ENCODE measurements at regions not wholly inside any gene's neighbourhood (a gene's known extent, or its start where the extent isn't known, plus 50 kb on each side); places are given as distances from the start of the nearest gene placed in this dataset.

GRCh38 chr6:122102026-122102425, 297.4 kb upstream of the HSF2 start:
- Histone ChIP-seq H3K4me1 (replicated peaks in 1 of 2; ENCODE audit: control insufficient read depth in 2 of 2, insufficient read depth in 2 of 2, low read length in 2 of 2) (no peaks in the 10 kb centered on the region), H3K36me3 (ENCODE audit: control insufficient read depth, insufficient read depth, low read length) (no peaks in the 10 kb centered on the region), H2AFZ (ENCODE audit: low read depth, low read length) (no peak overlapping the region), H3K27ac (ENCODE audit: extremely low read depth, low read depth, low read length) (no peak overlapping the region), H3K9ac (ENCODE audit: insufficient read depth in 1 of 2, low read depth in 2 of 2, low read length in 2 of 2) (no peak overlapping the region), H3K9me1 (ENCODE audit: control insufficient read depth, insufficient read depth, low read length) (no peaks in the 10 kb centered on the region), H3K4me3 (no peak overlapping the region), H4K20me1 (replicated peaks; ENCODE audit: control insufficient read depth, insufficient read depth, low read length) (no peaks in the 10 kb centered on the region), H3K4me2 (ENCODE audit: insufficient read depth, low read length) (no peak overlapping the region), H3K9me3 (replicated peaks; ENCODE audit: control insufficient read depth, insufficient read depth, low read depth, low read length) (no peaks in the 10 kb centered on the region), H3K79me2 (ENCODE audit: control insufficient read depth, insufficient read depth, low read length) (no peaks in the 10 kb centered on the region), H3K27me3 (ENCODE audit: control insufficient read depth in 2 of 2, insufficient read depth in 2 of 2, low read length in 2 of 2) (no peaks in the 10 kb centered on the region)
- intact Hi-C loops (cut with micrococcal nuclease) (no loop called here), in situ Hi-C loops (cut with MboI) (no loop called here)
- WGBS (ENCODE audit: insufficient coverage, low coverage, missing lambda C conversion rate) = 0% methylated on average over 2 of the region's 3 CpGs
- ChIA-PET POLR2A (no interaction called here), CTCF (ENCODE audit: low intra/inter-chr PET ratio) (no interaction called here)
- no peak for TF ChIP-seq TEAD4 (IDR thresholded peaks at IDR 0.05; ENCODE audit: low read length)
- no peak for TF ChIP-seq TEAD4 (CRISPR knock-in tag; IDR thresholded peaks at IDR 0.05; ENCODE audit: borderline replicate concordance)
- no peak for TF ChIP-seq NUFIP1 (IDR thresholded peaks at IDR 0.05; ENCODE audit: partially characterized antibody)
- no peak for TF ChIP-seq MEIS2 (IDR thresholded peaks at IDR 0.05; ENCODE audit: partially characterized antibody)
- no peak for FAIRE-seq
- BruUV-seq (replicated peaks) = no TSS peak
- ATAC-seq = no peak
- no peak for DNase-seq (ENCODE audit: extremely low read depth in 1 of 4, low spot score in 3 of 4)

- no peaks in the 10 kb centered on the region for H3K9me1 ChIP-seq (ENCODE audit: control insufficient read depth, insufficient read depth, low read length)
- intact Hi-C loops (cut with micrococcal nuclease) = no loop called here
- DNase-seq (ENCODE audit: extremely low read depth in 1 of 4, low spot score in 3 of 4) (no peak), FAIRE-seq (no peak), ATAC-seq (no peak)
- POLR2A ChIA-PET = no interaction called here
- no peak overlapping the region for H3K27ac ChIP-seq (ENCODE audit: extremely low read depth, low read depth, low read length)
- no peak overlapping the region for H3K4me2 ChIP-seq (ENCODE audit: insufficient read depth, low read length)
- no peak overlapping the region for H3K4me3 ChIP-seq
- no peak overlapping the region for H2AFZ ChIP-seq (ENCODE audit: low read depth, low read length)
- in situ Hi-C loops (cut with MboI) = no loop called here
- H3K4me1 ChIP-seq (replicated peaks in 1 of 2; ENCODE audit: control insufficient read depth in 2 of 2, insufficient read depth in 2 of 2, low read length in 2 of 2) = no peaks in the 10 kb centered on the region
- TF ChIP-seq MXI1 (IDR thresholded peaks at IDR 0.05; ENCODE audit: low read depth, low read length) = no peak
- TF ChIP-seq ZNF778 (CRISPR knock-in tag; IDR thresholded peaks at IDR 0.05) = no peak
- no peak for TF ChIP-seq ZNF311 (CRISPR knock-in tag; IDR thresholded peaks at IDR 0.05)
- no peak for TF ChIP-seq HDAC3 (IDR thresholded peaks at IDR 0.05; ENCODE audit: borderline replicate concordance, partially characterized antibody)
- no peak for TF ChIP-seq EHMT2 (IDR thresholded peaks at IDR 0.05)
- no peak for TF ChIP-seq GTF3C2 (IDR thresholded peaks at IDR 0.05; ENCODE audit: borderline replicate concordance, extremely low read depth, insufficient read length)
- H3K9me3 ChIP-seq (replicated peaks; ENCODE audit: control insufficient read depth, insufficient read depth, low read depth, low read length) = no peaks in the 10 kb centered on the region
- no peaks in the 10 kb centered on the region for H3K36me3 ChIP-seq (ENCODE audit: control insufficient read depth, insufficient read depth, low read length)
- no peaks in the 10 kb centered on the region for H4K20me1 ChIP-seq (replicated peaks; ENCODE audit: control insufficient read depth, insufficient read depth, low read length)
- 3% methylated on average over 3 of the region's 3 CpGs for WGBS (ENCODE audit: insufficient coverage, low coverage, missing lambda C conversion rate)
- no TSS peak for BruUV-seq (replicated peaks)
- H3K79me2 ChIP-seq (ENCODE audit: control insufficient read depth, insufficient read depth, low read length) = no peaks in the 10 kb centered on the region
- no peaks in the 10 kb centered on the region for H3K27me3 ChIP-seq (ENCODE audit: control insufficient read depth in 2 of 2, insufficient read depth in 2 of 2, low read length in 2 of 2)
- CTCF ChIA-PET (ENCODE audit: low intra/inter-chr PET ratio) = no interaction called here
- no peak overlapping the region for H3K9ac ChIP-seq (ENCODE audit: insufficient read depth in 1 of 2, low read depth in 2 of 2, low read length in 2 of 2)
Observed at GRCh38 chr6:122107256-122107852, 292.1 kb upstream of the HSF2 start.

Measured in K562 (cell line).